ENCODE measurements at regions not wholly inside any gene's neighbourhood (a gene's known extent, or its start where the extent isn't known, plus 50 kb on each side); places are given as distances from the start of the nearest gene placed in this dataset.

DNA sequence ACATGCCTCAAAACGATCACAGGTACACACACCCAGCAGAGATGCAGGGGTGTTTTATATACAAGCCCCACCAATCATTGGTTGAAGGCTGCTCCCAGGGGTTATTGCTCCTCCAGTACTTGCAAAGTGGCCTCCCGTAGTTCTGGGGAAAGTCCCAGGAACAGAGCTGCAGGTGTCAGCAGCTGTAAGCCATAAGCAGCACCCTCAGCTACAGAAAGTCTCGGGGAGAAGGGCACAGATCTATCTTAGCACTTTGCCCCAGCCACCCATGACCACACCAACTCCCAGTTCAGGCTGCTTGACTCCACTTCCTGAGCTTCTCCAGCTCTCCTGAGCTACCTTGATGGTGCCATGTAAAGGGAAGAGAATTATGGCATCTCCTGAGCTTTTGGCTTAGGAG, 222.7 kb upstream of the GJB5 start:
- no peak overlapping the region for H3K4me3 ChIP-seq (replicated peaks; ENCODE audit: low read depth, low read length)
- peak; percentile 13 for DNase-seq (ENCODE audit: extremely low read depth, insufficient read length)
- TF ChIP-seq CTCF (IDR thresholded peaks at IDR 0.05; ENCODE audit: insufficient read depth, low read length, poor library complexity, severe bottlenecking), result no peak
- no peaks in the 10 kb centered on the region for H3K27me3 ChIP-seq (replicated peaks; ENCODE audit: control insufficient read depth, insufficient read depth, low read length)
- no peaks in the 10 kb centered on the region for H3K36me3 ChIP-seq (ENCODE audit: control insufficient read depth, insufficient read depth, low read length)

- no peaks in the 10 kb centered on the region for H3K27me3 ChIP-seq (replicated peaks; ENCODE audit: control insufficient read depth, insufficient read depth, low read length)
- H3K4me3 ChIP-seq (replicated peaks; ENCODE audit: low read depth, low read length), result no peak overlapping the region
- no peaks in the 10 kb centered on the region for H3K36me3 ChIP-seq (ENCODE audit: control insufficient read depth, insufficient read depth, low read length)
- TF ChIP-seq CTCF (IDR thresholded peaks at IDR 0.05; ENCODE audit: insufficient read depth, low read length, poor library complexity, severe bottlenecking), result no peak
- DNase-seq (ENCODE audit: extremely low read depth, insufficient read length), result no peak
These were observed 216.4 kb upstream of the GJB5 start for GRCh38 chr1:34538481-34538880.

DNA sequence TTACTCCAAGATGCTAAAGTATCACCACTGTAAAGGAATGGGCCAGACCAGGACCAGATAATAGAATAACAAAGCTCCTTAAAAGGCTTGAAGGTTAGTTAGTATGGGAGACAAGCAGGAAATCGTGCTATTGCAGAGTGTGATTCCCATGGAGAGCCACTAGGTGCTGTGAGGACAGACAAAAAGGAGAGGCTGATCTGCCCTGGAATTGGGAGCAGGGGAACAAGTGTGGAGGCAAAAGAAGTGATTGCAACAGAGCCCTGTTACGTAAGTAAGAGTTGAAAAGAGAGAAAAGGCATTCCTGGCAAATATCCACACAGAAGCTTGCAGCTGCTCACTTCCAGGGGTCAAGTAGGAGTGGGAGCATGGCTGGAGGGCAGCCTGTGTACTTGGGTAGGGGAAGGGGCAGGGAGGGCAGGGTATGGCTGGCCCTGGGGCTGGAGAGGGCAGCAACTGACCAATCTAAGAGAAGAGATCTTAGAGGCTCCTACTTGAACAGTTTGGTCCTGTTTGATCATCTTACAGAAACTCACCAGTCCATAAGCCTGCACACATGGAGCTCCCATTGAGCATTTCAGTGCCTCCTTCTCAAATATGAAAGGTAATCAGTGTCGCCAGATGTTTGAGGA, 207.7 kb upstream of the GJB5 start:
- Histone ChIP-seq H3K36me3 (ENCODE audit: control insufficient read depth, insufficient read depth, low read length) (no peaks in the 10 kb centered on the region), H3K4me3 (replicated peaks; ENCODE audit: low read depth, low read length) (no peak overlapping the region), H3K27me3 (replicated peaks; ENCODE audit: control insufficient read depth, insufficient read depth, low read length) (no peaks in the 10 kb centered on the region)
- no peak for TF ChIP-seq CTCF (IDR thresholded peaks at IDR 0.05; ENCODE audit: insufficient read depth, low read length, poor library complexity, severe bottlenecking)
- DNase-seq (ENCODE audit: extremely low read depth, insufficient read length), result no peak

DNA sequence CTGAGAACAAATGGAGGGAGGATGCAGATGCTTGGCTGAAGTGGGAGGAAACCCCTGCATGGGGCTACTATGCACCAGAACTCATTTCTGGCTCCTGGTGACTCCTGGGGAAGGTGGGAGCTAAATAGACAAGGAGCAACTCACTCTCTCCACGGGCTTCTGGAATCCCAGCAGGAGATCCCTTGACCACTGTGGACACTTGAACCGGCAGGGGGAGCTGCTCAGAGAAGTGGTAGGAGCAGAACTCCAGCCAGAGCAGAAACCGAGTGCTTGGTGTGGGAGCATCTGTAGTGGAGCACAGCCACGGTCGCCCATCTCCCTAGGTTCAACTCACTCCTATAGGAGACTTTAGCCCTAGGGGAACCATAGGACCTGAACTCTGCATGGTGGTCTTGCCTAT, 205.6 kb upstream of the GJB5 start:
- Histone ChIP-seq H3K36me3 (ENCODE audit: control insufficient read depth, insufficient read depth, low read length) (no peaks in the 10 kb centered on the region), H3K27me3 (replicated peaks; ENCODE audit: control insufficient read depth, insufficient read depth, low read length) (no peaks in the 10 kb centered on the region), H3K4me3 (replicated peaks; ENCODE audit: low read depth, low read length) (no peak overlapping the region)
- TF ChIP-seq CTCF (IDR thresholded peaks at IDR 0.05; ENCODE audit: insufficient read depth, low read length, poor library complexity, severe bottlenecking), result peak; percentile 59
- no peak for DNase-seq (ENCODE audit: extremely low read depth, insufficient read length)

- no peak overlapping the region for H3K4me3 ChIP-seq (replicated peaks; ENCODE audit: low read depth, low read length)
- H3K27me3 ChIP-seq (replicated peaks; ENCODE audit: control insufficient read depth, insufficient read depth, low read length), result no peaks in the 10 kb centered on the region
- H3K36me3 ChIP-seq (ENCODE audit: control insufficient read depth, insufficient read depth, low read length), result no peaks in the 10 kb centered on the region
- TF ChIP-seq CTCF (IDR thresholded peaks at IDR 0.05; ENCODE audit: insufficient read depth, low read length, poor library complexity, severe bottlenecking), result no peak
- DNase-seq (ENCODE audit: extremely low read depth, insufficient read length), result no peak
These were observed 176.5 kb upstream of the GJB5 start for GRCh38 chr1:34578306-34578705.

GRCh38 chr1:34582356-34582755, 172.5 kb upstream of the GJB5 start:
- no peak for DNase-seq (ENCODE audit: extremely low read depth, insufficient read length)
- TF ChIP-seq CTCF (IDR thresholded peaks at IDR 0.05; ENCODE audit: insufficient read depth, low read length, poor library complexity, severe bottlenecking), result no peak
- Histone ChIP-seq H3K36me3 (ENCODE audit: control insufficient read depth, insufficient read depth, low read length) (no peaks in the 10 kb centered on the region), H3K27me3 (replicated peaks; ENCODE audit: control insufficient read depth, insufficient read depth, low read length) (no peaks in the 10 kb centered on the region), H3K4me3 (replicated peaks; ENCODE audit: low read depth, low read length) (no peak overlapping the region)

Data from GM06990 (cell line).